Mesendoderm (in vitro differentiated cells): ENCODE measurements at regions not wholly inside any gene's neighbourhood (a gene's known extent, or its start where the extent isn't known, plus 50 kb on each side); places are given as distances from the start of the nearest gene placed in this dataset.
A peak's percentile ranks its signal among the peaks of the same experiment; 100 is the strongest.
"Not testable (repeated sequence)": the region's sequence is repeated elsewhere in the genome, so short reads cannot be mapped to it uniquely, and the experiment has no call there.

Experiments
- DNase-seq: peaks from one replicate; pipeline ENCODE4 v3.0.0; 2013
- H2AK5ac ChIP-seq: 2 replicates; pipeline ENCODE4 v1.6.1; 2013; ENCODE audit warnings: low read length, inconsistent platforms
- H2BK120ac ChIP-seq: 2 replicates; pipeline ENCODE4 v1.6.1; 2013; ENCODE audit warnings: low read depth, mild to moderate bottlenecking, low read length, moderate library complexity, mixed read lengths
- H2BK15ac ChIP-seq: replicated peaks from 2 replicates; pipeline ENCODE4 v1.6.1; 2013; ENCODE audit warnings: low read depth, mild to moderate bottlenecking, moderate library complexity
- H2BK5ac ChIP-seq: 2 replicates; pipeline ENCODE4 v1.6.1; 2013; ENCODE audit warnings: low read length, inconsistent platforms
- H3K18ac ChIP-seq: 2 replicates; pipeline ENCODE4 v1.6.1; 2013; ENCODE audit warnings: mild to moderate bottlenecking, low read length, mixed read lengths
- H3K23ac ChIP-seq: one replicate; pipeline ENCODE4 v1.6.1; 2013; ENCODE audit warnings: low read length
- H3K27ac ChIP-seq: 2 replicates; pipeline ENCODE4 v1.5.1; 2013; ENCODE audit warnings: low read depth, mild to moderate bottlenecking, inconsistent platforms, low read length, moderate library complexity
- H3K27me3 ChIP-seq: 2 replicates; pipeline ENCODE4 v1.6.1; 2013; ENCODE audit warnings: low read length, control low read depth, mild to moderate bottlenecking, inconsistent platforms; ENCODE audit not compliant: insufficient read depth, poor library complexity
- H3K36me3 ChIP-seq: 2 replicates; pipeline ENCODE4 v1.6.1; 2013; ENCODE audit warnings: low read length, inconsistent platforms; ENCODE audit not compliant: control insufficient read depth, insufficient read depth
- H3K4ac ChIP-seq: one replicate; pipeline ENCODE4 v1.6.1; 2013; ENCODE audit warnings: low read depth, mild to moderate bottlenecking, low read length, moderate library complexity
- H3K4me1 ChIP-seq: 2 replicates; pipeline ENCODE4 v1.6.1; 2013; ENCODE audit warnings: low read depth, low read length, inconsistent platforms; ENCODE audit not compliant: control insufficient read depth
- H3K4me2 ChIP-seq: 2 replicates; pipeline ENCODE4 v1.6.1; 2013; ENCODE audit warnings: low read length
- H3K4me3 ChIP-seq: 2 replicates; pipeline ENCODE4 v1.5.1; 2013; ENCODE audit warnings: mild to moderate bottlenecking, low read length
- H3K56ac ChIP-seq: one replicate; pipeline ENCODE4 v1.6.1; 2013; ENCODE audit warnings: low read length
- H3K79me1 ChIP-seq: 2 replicates; pipeline ENCODE4 v1.6.1; 2013; ENCODE audit warnings: low read length, inconsistent platforms
- H3K79me2 ChIP-seq: 2 replicates; pipeline ENCODE4 v1.6.1; 2013; ENCODE audit warnings: mild to moderate bottlenecking, low read length; ENCODE audit not compliant: control insufficient read depth, insufficient read depth
- H3K9ac ChIP-seq: 2 replicates; pipeline ENCODE4 v1.6.1; 2013; ENCODE audit warnings: low read length, inconsistent platforms
- H4K5ac ChIP-seq: one replicate; pipeline ENCODE4 v1.6.1; 2013; ENCODE audit warnings: low read length
- H4K8ac ChIP-seq: one replicate; pipeline ENCODE4 v1.6.1; 2013; ENCODE audit warnings: low read depth, mild to moderate bottlenecking, control low read depth, low read length, moderate library complexity
- WGBS: extraction: QIAGEN DNeasy Blood & Tissue Kit; methylation state at CpG from one replicate; pipeline ENCODE4 v1.1.7; 2013; ENCODE audit warnings: low lambda C conversion rate, missing lambda C conversion rate; ENCODE audit not compliant: insufficient coverage; ENCODE audit errors: extremely low coverage; 5-methylcytosine and 5-hydroxymethylcytosine counted together

DNA sequence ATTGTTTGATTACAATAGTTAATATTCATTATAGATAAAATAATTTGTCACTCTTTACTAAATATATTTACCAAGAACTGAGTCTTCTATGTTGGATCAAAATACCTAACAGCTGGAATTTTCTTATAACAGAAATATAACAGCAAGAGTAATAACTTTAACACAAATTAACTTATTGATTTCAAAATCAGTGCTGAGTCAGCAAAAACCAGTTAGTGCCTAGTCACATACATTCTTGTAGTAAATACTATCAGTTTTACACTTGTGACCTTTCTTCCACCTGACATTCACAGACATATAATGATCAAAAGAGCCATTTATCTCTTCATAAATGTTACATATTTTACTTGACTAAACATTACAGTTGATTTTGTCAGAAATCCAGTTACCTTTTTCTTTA, 1141.4 kb upstream of the ADGRB3 start:
- H3K27ac ChIP-seq = no peak overlapping the region
- H3K9ac ChIP-seq = no peak overlapping the region
- no peak overlapping the region for H3K23ac ChIP-seq
- H4K8ac ChIP-seq = no peak overlapping the region
- H3K36me3 ChIP-seq = no peaks in the 10 kb centered on the region
- no peak overlapping the region for H3K56ac ChIP-seq
- H3K4me3 ChIP-seq = no peak overlapping the region
- no peak overlapping the region for H2BK15ac ChIP-seq
- H3K18ac ChIP-seq = no peak overlapping the region
- no peak for DNase-seq
- H2BK120ac ChIP-seq = no peak overlapping the region
- no peak overlapping the region for H3K4ac ChIP-seq
- no peaks in the 10 kb centered on the region for H3K4me1 ChIP-seq
- no peaks in the 10 kb centered on the region for H3K79me1 ChIP-seq
- H3K4me2 ChIP-seq = no peak overlapping the region
- H2AK5ac ChIP-seq = no peak overlapping the region
- no peaks in the 10 kb centered on the region for H3K27me3 ChIP-seq
- H4K5ac ChIP-seq = no peak overlapping the region
- H2BK5ac ChIP-seq = no peak overlapping the region
- H3K79me2 ChIP-seq = no peaks in the 10 kb centered on the region

GRCh38 chr6:67475700-67476099, 1159.4 kb upstream of the ADGRB3 start:
- H2BK5ac ChIP-seq = no peak overlapping the region
- H2AK5ac ChIP-seq = no peak overlapping the region
- no peak overlapping the region for H2BK120ac ChIP-seq
- H3K79me1 ChIP-seq = no peaks in the 10 kb centered on the region
- no CpG with 5 or more reads among the region's 1 CpG for WGBS
- no peaks in the 10 kb centered on the region for H3K27me3 ChIP-seq
- H3K4me3 ChIP-seq = no peak overlapping the region
- no peaks in the 10 kb centered on the region for H3K4me1 ChIP-seq
- no peak overlapping the region for H4K5ac ChIP-seq
- H3K9ac ChIP-seq = no peak overlapping the region
- H3K36me3 ChIP-seq = no peaks in the 10 kb centered on the region
- no peak overlapping the region for H3K4ac ChIP-seq
- H3K27ac ChIP-seq = no peak overlapping the region
- no peak overlapping the region for H3K18ac ChIP-seq
- no peaks in the 10 kb centered on the region for H3K79me2 ChIP-seq
- DNase-seq = no peak
- H4K8ac ChIP-seq = no peak overlapping the region
- H3K4me2 ChIP-seq = no peak overlapping the region
- no peak overlapping the region for H2BK15ac ChIP-seq
- H3K56ac ChIP-seq = no peak overlapping the region
- H3K23ac ChIP-seq = no peak overlapping the region

DNA sequence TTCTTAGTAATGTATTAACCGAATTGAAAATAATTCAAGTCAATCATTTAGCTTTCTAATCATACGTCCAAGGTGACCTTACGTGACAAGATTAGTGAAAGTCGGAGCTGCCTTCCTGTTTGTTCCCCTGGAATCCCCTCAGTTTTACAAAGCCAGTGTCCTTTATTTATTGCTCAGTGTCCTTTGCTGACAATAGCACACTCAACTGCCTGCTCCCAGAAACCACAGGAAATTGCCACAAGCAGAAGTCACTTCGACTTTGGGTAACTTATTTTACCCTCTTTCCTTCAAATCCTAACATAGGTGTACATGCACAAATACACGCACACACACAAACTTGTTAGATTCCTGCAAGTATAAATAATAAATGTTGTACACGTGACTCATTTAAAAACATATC, 1167.7 kb upstream of the ADGRB3 start:
- no peaks in the 10 kb centered on the region for H3K4me1 ChIP-seq
- no peaks in the 10 kb centered on the region for H3K27me3 ChIP-seq
- H3K9ac ChIP-seq = no peak overlapping the region
- no peak overlapping the region for H3K18ac ChIP-seq
- no peak overlapping the region for H3K56ac ChIP-seq
- no peak overlapping the region for H3K27ac ChIP-seq
- H3K36me3 ChIP-seq = no peaks in the 10 kb centered on the region
- H2AK5ac ChIP-seq = no peak overlapping the region
- H4K8ac ChIP-seq = no peak overlapping the region
- no peak overlapping the region for H2BK120ac ChIP-seq
- no peaks in the 10 kb centered on the region for H3K79me1 ChIP-seq
- no peak overlapping the region for H3K4ac ChIP-seq
- no peak overlapping the region for H3K23ac ChIP-seq
- H2BK5ac ChIP-seq = no peak overlapping the region
- no CpG with 5 or more reads among the region's 7 CpGs for WGBS
- H3K79me2 ChIP-seq = no peaks in the 10 kb centered on the region
- H2BK15ac ChIP-seq = no peak overlapping the region
- H4K5ac ChIP-seq = no peak overlapping the region
- no peak overlapping the region for H3K4me3 ChIP-seq
- no peak overlapping the region for H3K4me2 ChIP-seq
- no peak for DNase-seq

DNA sequence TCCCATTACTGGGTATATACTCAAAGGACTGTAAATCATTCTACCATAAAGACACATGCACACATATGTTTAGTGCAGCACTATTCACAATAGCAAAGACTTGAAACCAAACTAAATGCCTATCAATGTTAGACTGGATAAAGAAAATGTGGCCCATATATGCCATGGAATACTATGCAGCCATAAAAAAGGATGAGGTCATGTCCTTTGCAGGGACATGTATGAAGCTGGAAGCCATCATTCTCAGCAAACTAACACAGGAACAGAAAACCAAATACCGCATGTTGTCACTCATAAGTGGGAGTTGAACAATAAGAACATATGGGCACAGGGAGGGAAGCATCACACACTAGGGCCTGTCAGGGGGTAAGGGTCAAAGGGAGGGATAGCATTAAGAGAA, 1172.4 kb upstream of the ADGRB3 start:
- not testable (repeated sequence) for H3K79me2 ChIP-seq, H3K4me2 ChIP-seq, H2AK5ac ChIP-seq, H4K8ac ChIP-seq, H2BK15ac ChIP-seq, H3K23ac ChIP-seq, H3K9ac ChIP-seq, H4K5ac ChIP-seq, H3K18ac ChIP-seq, H3K4ac ChIP-seq, H3K4me3 ChIP-seq, H3K27me3 ChIP-seq, H2BK120ac ChIP-seq, H3K27ac ChIP-seq, H3K36me3 ChIP-seq, H2BK5ac ChIP-seq, H3K4me1 ChIP-seq, DNase-seq, H3K79me1 ChIP-seq, H3K56ac ChIP-seq
- WGBS = no CpG with 5 or more reads among the region's 1 CpG

DNA sequence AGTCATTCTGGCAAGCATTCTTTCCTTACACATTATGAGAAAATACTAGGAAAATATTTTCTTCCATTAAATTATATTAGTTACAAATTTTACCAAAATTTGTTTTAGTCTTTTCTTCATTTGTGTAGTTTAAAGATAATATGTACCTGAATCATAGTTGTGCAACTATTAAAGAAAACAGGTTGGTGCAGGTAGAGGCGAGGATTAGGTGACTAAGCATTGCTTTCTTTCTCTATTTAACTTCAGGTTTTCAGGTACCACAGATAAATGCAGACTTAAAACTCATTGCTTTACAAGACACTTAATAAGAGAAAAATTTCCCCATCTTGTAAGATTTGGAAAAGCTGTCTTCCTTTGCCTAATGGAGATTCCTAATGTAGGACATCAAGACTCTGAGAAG, 1175.5 kb upstream of the ADGRB3 start:
- H2BK15ac ChIP-seq = no peak overlapping the region
- H4K5ac ChIP-seq = no peak overlapping the region
- no peak overlapping the region for H3K4me2 ChIP-seq
- no peaks in the 10 kb centered on the region for H3K79me2 ChIP-seq
- no peak overlapping the region for H3K27ac ChIP-seq
- H3K23ac ChIP-seq = no peak overlapping the region
- no peaks in the 10 kb centered on the region for H3K36me3 ChIP-seq
- no peaks in the 10 kb centered on the region for H3K27me3 ChIP-seq
- no peaks in the 10 kb centered on the region for H3K79me1 ChIP-seq
- no peak overlapping the region for H3K9ac ChIP-seq
- H3K56ac ChIP-seq = no peak overlapping the region
- H2AK5ac ChIP-seq = no peak overlapping the region
- H2BK5ac ChIP-seq = no peak overlapping the region
- no peak for DNase-seq
- H3K18ac ChIP-seq = no peak overlapping the region
- no peaks in the 10 kb centered on the region for H3K4me1 ChIP-seq
- no CpG with 5 or more reads among the region's 1 CpG for WGBS
- no peak overlapping the region for H3K4ac ChIP-seq
- no peak overlapping the region for H2BK120ac ChIP-seq
- H4K8ac ChIP-seq = no peak overlapping the region
- no peak overlapping the region for H3K4me3 ChIP-seq

DNA sequence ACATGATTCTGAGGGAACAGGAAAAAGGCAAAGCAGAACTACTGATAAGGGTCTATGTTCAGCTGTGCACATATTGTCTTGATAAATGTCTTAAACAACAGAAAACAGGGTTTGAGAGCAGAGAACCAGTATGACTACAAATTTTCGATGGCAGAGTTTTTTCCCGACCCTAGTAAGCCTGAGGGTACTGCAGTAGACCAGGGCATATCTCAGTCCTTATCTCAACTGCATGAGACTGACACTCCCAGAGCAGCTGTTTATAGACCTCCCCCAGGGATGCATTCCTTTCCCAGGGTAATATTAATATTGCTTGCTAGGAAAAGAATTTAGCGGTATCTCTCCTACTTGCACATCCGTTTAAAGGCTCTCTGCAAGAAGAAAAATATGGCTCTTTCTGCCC, 1176.8 kb upstream of the ADGRB3 start:
- Histone ChIP-seq H3K79me2 (no peaks in the 10 kb centered on the region), H4K8ac (no peak overlapping the region), H3K27ac (no peak overlapping the region), H3K4me1 (no peaks in the 10 kb centered on the region), H2AK5ac (no peak overlapping the region), H3K4me3 (no peak overlapping the region), H3K23ac (no peak overlapping the region), H3K9ac (no peak overlapping the region), H3K4ac (no peak overlapping the region), H2BK5ac (no peak overlapping the region), H3K27me3 (no peaks in the 10 kb centered on the region), H3K36me3 (no peaks in the 10 kb centered on the region), H2BK120ac (no peak overlapping the region), H3K4me2 (no peak overlapping the region), H4K5ac (no peak overlapping the region), H3K18ac (no peak overlapping the region), H2BK15ac (no peak overlapping the region), H3K56ac (no peak overlapping the region), H3K79me1 (no peaks in the 10 kb centered on the region)
- no CpG with 5 or more reads among the region's 4 CpGs for WGBS
- peak; percentile 14 for DNase-seq
